UCSD-AML1 (cell line): ENCODE measurements at regions not wholly inside any gene's neighbourhood (a gene's known extent, or its start where the extent isn't known, plus 50 kb on each side); places are given as distances from the start of the nearest gene placed in this dataset.

Experiments used
- DNase-seq: peaks from one replicate; lab custom pipeline; 2025; ENCODE audit not compliant: unreplicated experiment; lab: John Stamatoyannopoulos, UW

DNA sequence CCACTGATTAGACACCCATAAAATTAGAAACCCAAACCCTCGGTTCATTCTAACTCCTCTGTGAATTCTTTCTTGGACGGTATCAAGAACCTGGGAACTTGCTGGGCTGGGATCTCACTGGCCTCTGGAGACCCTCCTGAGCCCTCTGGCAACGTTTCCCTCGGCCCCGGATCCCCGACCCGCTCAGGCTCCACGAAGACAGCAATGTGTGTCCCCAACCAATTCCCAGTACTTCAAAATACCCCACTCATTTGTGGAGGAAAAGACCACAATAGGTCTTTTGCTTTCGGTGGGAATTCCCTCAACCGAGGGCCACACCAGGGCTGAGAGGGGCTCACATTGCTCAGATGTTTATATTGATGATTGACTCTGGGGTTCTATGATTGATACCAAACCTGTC is 117.9 kb upstream of the PRR20G start:
- DNase-seq = no peak

DNA sequence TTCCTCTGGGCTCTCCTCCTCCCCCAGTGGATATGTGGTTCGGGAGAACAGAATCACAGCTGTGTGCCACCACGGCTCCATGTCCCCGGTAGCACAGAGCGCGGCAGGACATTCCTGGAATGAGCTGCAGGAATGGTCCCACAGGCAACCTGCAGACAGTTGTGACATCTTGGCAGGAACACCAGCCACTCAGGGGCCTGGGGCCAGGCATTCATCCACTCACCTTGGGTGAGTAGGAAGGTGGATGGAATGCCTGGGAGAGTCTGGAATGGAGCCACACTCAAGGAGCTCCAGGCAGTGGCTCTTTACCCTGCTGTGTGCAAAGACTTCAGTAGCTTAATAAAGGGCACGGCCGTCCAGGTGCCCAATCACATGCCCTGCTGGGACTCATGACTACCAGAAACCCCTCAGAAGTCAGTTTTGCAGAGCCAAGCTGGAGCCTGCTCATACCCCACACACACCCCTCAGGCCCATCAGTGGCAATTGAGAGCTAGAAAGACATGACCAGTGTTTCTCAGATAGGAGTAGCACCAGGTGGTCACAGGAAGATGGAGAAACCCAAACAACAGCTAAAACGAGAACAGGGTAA is 117.3 kb upstream of the PRR20G start:
- no peak for DNase-seq

DNA sequence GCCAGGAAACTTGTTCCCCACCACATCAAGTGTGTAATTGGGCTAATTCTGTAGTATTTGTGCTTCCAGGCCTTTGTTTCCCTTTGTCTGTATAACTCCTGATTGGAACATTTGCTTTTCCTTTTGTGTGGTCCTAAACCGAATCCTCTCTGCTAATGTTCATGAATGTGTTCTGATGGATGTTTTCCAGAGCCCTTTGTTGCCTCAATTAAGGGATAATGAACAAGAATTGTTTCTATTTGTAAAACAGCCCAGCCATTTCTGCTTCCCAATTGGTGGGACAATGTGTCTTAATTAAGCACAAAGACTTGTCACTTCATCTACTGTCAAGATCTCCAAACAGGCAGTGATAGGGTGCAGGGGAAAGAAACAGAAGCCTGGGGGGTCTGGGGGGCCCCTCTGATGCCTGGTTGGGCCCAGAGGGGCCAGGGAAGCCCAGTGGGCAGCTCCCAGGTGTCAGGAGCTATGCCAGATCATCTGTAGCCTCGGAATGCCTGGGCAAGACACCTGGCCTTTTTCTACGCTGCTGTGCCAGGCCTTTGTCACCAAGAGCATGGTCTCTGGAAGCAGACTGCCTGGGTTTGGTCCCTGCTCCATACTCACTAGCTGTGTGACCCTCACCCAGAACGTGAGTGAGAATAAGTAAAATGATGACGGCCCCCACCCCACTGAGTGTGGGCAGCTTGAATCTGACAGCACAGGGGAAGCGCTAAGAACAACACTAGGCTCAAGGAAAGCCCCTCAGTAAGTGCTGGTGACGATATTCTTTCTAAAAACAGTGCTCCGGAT is 116.6 kb upstream of the PRR20G start:
- no peak for DNase-seq

DNA sequence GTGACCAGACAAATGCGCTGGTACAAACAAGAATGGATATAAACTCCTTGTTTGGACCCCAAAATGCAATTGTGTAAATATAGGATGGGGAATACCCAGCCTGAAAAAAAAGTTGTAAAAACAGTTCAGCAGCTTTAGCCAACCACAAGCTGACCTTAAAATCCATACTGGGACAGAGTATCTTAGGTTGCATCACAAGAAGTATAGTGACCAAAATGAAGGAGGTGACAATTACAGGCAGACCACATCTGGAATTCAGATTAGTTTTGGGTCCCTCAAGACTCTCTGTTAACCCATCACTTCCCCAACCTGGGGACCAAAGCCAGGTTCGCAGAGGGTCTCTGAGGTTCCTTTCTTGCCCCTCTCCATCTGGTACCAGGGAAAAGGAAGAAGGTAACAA is 115.9 kb upstream of the PRR20G start:
- no peak for DNase-seq

DNA sequence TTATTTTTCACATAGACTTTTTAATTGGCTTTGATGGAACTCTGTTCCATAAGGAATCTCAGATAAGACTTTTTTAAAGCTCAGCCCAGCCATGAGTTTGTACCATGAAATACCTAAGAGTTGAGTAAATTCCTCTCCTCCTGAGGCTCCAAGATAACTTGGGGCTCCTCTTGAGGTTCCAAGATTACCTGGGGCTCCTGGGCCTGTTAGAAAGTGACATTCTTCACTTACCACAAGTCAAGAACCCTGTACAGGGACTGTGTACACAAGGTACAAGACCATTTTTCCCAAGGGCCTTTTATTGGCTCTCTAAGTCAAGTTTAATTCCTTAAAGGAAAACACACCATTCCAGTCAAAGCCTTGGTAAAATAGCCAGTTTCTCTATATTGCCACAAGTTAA is 111.3 kb upstream of the PRR20G start:
- DNase-seq = no peak

DNA sequence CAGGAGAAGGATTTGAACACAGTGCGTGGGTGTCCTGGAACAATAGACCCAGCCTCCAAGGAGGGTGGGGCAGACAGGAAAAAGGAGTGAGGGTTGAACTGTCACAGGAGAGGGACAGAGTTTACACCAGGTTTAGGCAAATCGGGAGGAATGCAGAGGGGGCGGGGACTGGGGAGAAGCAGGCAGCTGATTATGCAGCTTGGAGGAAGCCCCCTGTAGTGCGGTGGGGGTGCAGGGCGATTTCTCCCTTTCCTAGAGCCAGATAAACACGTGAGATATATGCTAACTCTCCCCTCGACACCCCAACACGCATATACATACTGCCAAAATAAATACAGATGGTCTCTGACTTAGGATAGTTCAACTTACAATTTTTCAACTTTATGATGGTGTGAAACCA is 108.6 kb upstream of the PRR20G start:
- no peak for DNase-seq

DNA sequence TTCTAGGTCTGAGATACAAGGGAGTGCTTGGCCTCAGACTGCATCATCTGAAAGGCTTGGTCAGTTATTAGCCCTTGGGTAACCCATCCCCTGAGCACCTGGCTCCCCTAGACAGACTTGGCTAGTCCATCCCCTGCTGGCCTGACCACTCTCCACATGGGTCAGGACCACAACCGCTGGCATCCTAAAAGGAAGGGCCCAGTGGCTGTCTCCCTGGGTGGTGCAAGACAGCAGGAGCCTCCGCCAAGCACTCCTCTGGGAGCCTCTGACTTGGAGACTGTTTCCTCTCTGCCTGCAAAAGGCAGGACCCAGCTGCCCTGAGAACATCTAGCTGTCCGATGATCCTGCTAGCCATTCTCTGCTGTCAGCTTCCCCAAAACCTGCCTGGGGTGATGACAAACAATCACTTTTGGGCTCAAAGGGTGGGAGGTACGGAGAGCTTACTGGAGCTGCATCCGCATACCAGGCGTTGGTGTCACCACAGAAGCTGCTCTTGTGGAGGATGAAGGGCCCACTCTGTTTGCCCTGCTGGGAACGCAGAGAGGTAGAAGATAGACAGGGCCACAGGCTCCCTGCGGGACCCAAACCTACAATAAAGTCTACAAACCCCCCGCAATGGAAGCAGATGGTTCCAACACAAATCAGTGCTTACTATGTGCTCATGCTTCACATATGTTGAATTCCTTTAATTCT is 108.0 kb upstream of the PRR20G start:
- no peak for DNase-seq

DNA sequence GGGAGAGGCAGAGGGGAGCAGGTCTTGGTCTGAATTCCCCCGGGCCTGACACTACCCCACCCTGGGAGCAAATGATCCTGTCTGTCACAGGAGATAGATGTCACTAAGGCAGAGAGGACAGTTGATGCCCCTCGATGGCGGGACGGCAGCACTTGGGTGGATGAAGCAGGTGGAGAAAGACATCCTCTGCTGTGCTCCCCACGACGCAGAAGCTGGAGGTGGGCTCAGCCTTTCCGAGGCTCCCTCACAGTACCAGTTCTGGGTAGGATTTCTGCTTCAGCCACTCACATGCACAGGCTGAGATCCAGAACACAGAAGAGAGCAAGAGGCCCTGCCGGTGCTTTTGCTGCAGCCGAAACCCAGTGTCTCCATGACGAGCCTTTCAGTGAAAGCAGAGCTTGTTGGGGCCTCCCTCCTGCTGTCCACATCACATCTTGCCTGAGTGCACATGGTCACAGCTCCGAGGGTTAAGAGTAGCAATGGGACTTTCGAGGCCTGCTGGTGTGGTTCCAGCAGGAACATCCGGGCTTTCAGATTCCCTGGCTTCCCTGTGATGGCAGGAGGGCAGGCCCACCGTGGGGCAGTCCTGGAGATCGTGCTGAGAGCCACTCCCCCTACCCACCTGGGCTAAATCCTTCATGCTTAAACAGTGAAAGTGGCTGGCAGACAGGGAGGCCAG is 107.3 kb upstream of the PRR20G start:
- no peak for DNase-seq

DNA sequence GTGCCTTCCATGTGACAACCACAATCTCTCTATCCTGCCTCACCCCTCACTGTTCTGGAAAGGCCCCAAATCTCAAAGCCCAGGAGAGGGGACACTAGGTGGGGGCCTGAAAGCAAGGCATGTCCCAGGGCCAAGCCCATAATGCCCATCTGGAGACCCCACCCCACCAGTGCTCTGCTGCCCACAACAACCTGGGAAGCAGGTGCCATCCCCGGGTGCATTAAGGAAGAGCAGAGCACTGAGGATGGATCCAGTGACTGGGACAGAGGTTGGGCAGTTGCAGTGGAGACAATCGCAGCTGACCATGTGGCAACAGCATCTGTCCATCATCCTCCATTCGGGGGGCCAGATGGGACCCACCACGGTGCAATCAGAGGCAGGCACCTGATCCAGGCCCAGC is 106.2 kb upstream of the PRR20G start:
- DNase-seq = no peak

DNA sequence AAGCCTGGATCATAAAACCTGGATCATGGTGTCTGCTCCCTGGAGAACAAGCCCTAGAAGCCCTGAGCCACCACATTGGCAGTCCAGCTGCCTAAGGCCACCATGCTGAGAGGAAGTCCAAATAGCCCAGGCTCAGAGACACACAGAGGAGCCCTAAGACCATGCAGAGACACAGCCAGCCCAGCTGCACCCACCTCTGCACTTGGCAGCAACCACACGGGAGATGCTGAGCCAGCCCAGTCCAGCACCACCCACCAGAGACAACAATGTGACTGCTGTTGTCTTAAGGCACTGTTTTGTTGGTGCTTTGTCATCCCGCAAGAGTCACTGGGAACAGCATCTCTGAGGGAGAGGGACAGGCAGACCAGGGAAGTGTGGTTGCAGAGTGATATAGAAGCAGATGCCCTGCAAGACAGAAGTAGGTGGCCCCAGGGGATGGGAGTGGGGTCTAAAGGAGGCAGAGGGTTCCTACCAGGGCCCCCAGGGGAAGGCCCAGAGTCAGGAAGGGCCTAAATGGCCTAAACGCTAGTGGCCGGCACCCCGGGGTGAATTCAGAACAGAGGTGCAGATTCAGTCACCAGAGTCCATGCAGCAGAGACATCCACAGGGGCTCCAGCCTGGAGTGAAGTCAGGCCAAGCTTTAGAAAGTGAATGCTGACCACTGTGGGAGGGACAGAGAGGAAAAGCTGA is 105.4 kb upstream of the PRR20G start:
- DNase-seq = no peak

DNA sequence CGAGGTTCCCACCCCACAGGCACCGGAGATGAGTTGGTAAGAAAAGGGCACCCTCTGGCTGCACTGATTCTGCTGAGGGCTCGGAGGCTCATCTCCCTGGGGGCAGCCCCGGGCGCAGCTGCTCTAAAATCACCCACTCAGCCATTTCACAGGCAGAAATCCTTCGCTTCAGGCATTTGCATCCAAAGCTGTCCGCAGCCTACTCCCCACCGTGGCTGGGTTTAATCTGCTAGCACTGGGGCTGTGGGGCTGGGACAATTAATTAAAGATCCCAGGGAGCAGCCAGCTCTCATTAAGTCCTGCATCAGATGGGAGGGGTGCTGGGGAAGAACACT is 104.3 kb upstream of the PRR20G start:
- DNase-seq = no peak

DNA sequence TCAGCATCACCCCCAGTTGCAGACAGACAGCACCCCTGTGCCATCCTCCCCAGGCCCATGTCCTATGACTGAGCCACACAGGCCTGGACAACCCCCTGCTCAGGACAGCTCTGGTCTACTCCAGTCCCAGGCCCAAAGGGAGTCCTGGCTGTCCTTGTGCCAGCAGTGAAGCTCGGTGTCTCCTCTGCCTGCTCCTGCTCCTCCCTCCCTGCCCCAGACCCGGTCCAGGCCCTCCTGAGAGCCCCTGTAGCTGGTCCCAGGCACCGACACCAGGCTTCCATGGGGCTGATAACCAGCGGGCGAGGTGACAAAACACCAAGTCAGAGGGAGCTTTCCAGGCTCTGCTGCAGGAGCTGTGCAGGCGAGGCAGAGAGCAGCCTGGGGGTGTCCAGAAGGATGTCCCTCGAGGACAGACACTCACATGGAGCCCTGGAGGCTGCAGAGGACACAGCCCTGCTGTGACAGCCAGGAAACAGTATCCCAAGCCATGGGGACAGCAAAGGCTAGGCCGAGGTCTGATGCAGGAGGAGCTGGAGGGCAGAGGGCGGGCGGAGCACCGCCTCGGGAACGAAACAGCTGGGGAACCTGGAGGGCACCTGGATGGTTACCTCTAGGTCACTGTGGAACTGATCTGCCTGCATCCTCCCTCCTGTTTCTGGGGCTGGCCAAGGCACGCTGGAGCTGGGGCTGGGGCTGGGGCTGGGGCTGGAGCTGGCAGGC is 103.8 kb upstream of the PRR20G start:
- no peak for DNase-seq

DNA sequence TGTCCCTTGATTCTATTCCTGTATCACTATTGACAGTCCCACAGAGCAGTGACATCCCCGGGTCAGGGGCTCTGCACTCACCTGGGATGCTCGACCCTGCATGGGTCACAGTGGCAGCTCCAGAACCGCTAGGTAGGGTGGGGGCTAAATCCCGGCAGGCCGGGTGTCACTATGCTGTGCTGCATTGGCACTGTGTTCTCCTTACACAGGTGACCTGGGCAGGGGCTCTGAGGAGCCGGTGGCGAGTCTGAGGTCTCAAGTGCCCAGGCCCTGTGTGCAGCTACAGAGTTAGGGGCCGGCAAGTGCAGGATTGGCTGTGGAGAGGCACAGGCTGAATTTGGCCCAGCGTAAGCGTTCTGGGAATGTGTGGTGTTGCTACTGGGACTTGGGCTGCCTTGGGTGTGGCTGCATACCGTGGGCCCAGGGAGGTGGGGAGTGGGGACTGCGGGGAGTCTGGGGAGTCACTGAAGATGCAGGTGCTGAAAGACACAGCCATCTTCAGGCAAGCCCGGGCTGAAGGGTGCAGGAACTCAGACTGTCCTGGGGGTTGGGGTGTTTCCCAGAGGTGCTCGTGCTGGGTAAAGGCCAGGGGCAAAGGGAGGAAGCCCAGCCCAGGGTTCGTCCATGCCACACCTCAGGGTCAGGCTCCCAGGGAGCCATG is 102.6 kb upstream of the PRR20G start:
- no peak for DNase-seq

DNA sequence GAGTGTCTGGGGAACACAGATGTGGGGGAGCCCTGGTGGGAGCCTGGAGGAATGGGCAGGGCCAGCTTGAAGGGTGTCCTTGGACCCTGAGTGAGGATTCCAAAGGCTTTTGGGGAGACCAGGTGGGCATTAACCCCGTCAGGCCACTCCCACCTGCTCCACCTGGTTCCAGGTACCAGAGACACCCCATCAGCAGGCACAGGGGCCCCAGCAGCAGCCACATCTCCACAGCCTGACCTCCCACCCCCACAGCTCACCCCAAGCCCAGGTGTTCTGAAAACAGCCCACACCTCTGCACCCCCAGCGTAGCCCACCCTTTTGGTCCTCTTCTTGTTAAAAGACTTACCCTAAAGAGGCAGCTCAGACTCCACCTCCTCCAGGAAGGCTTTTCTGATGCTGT is 102.1 kb upstream of the PRR20G start:
- no peak for DNase-seq

DNA sequence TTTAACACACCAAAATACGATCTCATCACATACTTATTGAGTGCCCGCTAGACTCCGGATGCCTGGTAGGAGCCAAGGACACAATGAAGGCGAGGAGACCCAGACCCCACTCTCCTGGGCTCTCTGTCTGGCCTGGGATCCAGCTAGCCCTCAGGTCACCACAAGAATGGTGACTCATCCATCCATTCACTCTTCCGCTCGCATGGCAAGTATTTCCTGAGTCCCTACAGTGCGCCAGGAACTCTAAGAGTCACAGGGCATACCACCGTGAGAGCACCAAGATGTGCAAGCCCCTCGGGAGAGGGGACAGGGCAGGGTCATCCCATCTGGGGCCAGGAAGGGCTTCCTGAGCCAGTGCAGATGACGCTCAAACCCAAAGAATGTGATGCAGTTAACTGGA is 101.6 kb upstream of the PRR20G start:
- no peak for DNase-seq

DNA sequence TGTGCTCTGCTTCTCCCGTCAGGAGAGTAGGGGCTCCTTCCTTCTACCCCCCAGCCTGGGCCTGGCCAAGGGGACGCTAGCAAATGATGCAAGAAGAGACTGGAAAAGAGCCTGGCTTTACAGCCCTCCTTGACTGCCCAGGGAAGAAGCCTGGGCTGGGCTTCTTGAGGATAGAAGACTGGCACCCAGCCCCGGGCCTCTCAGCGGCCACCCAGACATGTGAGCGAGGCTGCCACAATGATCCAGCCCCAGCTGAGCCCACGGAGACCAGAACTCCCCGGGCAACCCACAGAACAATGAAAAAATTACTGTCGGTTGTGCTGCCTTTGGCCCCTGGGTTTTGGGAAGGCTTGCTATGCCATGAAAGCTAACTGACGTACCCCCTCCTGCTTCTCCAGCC is 100.6 kb upstream of the PRR20G start:
- DNase-seq = no peak

DNA sequence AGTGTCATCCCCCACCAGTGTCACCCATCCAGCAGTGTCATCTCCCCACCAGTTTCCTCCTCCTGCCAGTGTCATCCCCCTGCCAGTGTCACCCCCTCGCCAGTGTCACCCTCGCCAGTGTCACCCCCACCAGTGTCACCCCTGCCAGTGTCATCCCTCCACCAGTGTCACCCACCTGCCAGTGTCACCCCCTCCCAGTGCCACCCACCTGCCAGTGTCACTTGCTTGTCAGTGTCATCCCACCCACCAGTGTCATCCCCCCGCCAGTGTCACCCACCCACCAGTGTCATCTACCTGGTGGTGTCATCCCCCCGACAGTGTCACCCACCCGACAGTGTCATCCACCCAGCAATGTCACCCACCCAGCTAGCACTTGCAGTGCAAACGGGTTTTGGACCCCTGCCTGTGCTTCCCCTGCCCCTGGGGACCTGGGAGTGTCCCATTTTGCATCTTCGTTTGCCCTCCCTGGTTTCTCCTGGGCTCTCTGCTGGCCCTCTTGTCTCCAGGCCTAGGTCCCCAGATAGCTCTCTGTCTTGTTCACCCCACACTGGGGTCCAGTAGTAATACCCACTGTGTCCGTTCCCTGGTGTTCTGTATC is 99.8 kb upstream of the PRR20G start:
- no peak for DNase-seq

DNA sequence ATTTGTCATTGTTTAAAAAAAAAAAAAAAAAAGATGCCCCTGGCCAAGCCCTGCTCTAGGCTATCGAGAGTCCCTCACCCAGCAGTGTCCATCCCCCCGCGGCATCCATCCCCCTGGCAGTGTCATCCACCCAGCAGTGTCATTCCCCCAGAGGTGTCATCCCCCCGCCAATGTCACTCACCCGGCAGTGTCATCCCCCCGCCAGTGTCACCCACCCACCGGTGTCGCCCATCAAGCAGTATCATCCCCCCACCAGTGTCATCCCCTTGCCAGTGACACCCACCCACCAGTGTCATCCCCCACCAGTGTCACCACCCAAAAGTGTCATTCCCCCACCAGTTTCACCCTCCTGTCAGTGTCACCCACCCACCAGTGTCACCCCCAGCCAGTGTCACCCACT is 99.3 kb upstream of the PRR20G start:
- no peak for DNase-seq

DNA sequence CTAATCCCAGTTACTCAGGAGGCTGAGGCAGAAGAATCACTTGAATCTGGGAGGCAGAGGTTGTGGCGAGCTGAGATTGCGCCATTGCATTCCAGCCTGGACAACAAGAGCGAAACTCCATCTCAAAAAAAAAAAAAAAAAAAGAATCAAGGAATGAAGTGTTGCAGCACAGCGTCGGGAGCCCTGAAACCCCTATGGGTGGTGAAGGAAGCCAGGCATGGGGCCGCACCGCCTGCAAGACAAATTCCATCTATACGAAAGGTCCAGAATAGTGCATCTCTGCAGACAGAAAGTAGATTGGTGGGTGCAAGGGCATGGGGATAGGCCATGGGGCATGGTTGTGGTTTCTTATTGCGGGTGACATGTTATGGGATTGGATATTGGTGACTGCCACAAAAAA is 98.6 kb upstream of the PRR20G start:
- DNase-seq = no peak

DNA sequence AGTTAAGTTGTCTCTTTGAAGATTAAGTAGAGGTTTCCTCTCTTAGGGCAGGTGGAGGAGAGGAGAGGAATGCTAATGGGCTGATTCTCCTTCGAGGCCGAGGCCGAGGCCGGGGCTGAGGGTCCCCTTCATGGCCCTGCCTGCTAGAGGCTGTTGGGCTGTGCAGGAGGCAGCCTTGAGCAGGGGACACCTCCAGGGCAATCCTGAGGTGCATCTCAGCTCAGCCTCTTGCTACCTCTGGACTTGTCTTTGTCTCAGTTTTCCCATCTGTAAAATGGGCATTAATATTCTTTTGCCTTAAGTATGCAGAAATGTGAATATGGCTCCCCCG is 97.7 kb upstream of the PRR20G start:
- DNase-seq = no peak
